ENCODE measurements at regions not wholly inside any gene's neighbourhood (a gene's known extent, or its start where the extent isn't known, plus 50 kb on each side); places are given as distances from the start of the nearest gene placed in this dataset.
"Not testable (repeated sequence)": the region's sequence is repeated elsewhere in the genome, so short reads cannot be mapped to it uniquely, and the experiment has no call there.

GRCh38 chr14:106662936-106663550 is 1136.7 kb downstream of the TMEM121 start:
- peak; percentile 11 for DNase-seq

GRCh38 chr14:106663805-106664410 is 1137.5 kb downstream of the TMEM121 start:
- peak; percentile 73 for DNase-seq

GRCh38 chr14:106665814-106666213 is 1139.4 kb downstream of the TMEM121 start:
- DNase-seq = no peak

GRCh38 chr14:106666341-106666740 is 1140.0 kb downstream of the TMEM121 start:
- no peak for DNase-seq

GRCh38 chr14:106670011-106670410 is 1143.6 kb downstream of the TMEM121 start:
- no peak for DNase-seq

GRCh38 chr14:106674093-106674492 is 1147.7 kb downstream of the TMEM121 start:
- DNase-seq = not testable (repeated sequence)

GRCh38 chr14:106674509-106675125 is 1148.2 kb downstream of the TMEM121 start:
- DNase-seq = peak; percentile 59

GRCh38 chr14:106675716-106676115 is 1149.3 kb downstream of the TMEM121 start:
- DNase-seq = not testable (repeated sequence)

GRCh38 chr14:106679776-106680175 is 1153.4 kb downstream of the TMEM121 start:
- no peak for DNase-seq

- DNase-seq = no peak
Measured at GRCh38 chr14:106681161-106681560, 1154.8 kb downstream of the TMEM121 start.

GRCh38 chr14:106681568-106681967 is 1155.2 kb downstream of the TMEM121 start:
- no peak for DNase-seq

GRCh38 chr14:106683631-106684030 is 1157.2 kb downstream of the TMEM121 start:
- no peak for DNase-seq

GRCh38 chr14:106686533-106686932 is 1160.2 kb downstream of the TMEM121 start:
- no peak for DNase-seq

GRCh38 chr14:106690333-106690891 is 1164.0 kb downstream of the TMEM121 start:
- DNase-seq = no peak

GRCh38 chr14:106691601-106692291 is 1165.4 kb downstream of the TMEM121 start:
- DNase-seq = peak; percentile 67

- DNase-seq = peak; percentile 70
Measured at GRCh38 chr14:106694638-106695393, 1168.4 kb downstream of the TMEM121 start.

GRCh38 chr14:106698620-106699267 is 1172.4 kb downstream of the TMEM121 start:
- DNase-seq = peak; percentile 54

GRCh38 chr14:106703651-106704050 is 1177.3 kb downstream of the TMEM121 start:
- DNase-seq = not testable (repeated sequence)

- DNase-seq = not testable (repeated sequence)
Measured at GRCh38 chr14:106706488-106706887, 1180.1 kb downstream of the TMEM121 start.

- not testable (repeated sequence) for DNase-seq
Measured at GRCh38 chr14:106710187-106710586, 1183.8 kb downstream of the TMEM121 start.

GRCh38 chr14:106712513-106712912 is 1186.1 kb downstream of the TMEM121 start:
- peak; percentile 22 for DNase-seq
